Colonic mucosa (tissue), 4 donors: ENCODE measurements at regions not wholly inside any gene's neighbourhood (a gene's known extent, or its start where the extent isn't known, plus 50 kb on each side); places are given as distances from the start of the nearest gene placed in this dataset.
A peak's percentile ranks its signal among the peaks of the same experiment; 100 is the strongest.

Experiments used
- DNase-seq: peaks from one replicate; pipeline ENCODE4 v3.0.0-alpha.2; 2020
- H3K27ac ChIP-seq: fragments of 200-600 bp; one replicate; pipeline ENCODE4 v1.8.0; 2021
- H3K27me3 ChIP-seq: fragments of 200-600 bp; one replicate; pipeline ENCODE4 v1.8.0; 2021
- H3K36me3 ChIP-seq: fragments of 200-600 bp; one replicate; pipeline ENCODE4 v1.8.0; 2021
- H3K4me1 ChIP-seq: fragments of 200-600 bp; one replicate; pipeline ENCODE4 v1.8.0; 2021; ENCODE audit warnings: mild to moderate bottlenecking
- H3K4me3 ChIP-seq: fragments of 200-600 bp; one replicate; pipeline ENCODE4 v1.8.0; 2021
- H3K9ac ChIP-seq, 2 donors: one replicate each; pipeline ENCODE4 v1.7.0; 2013; ENCODE audit warnings: control low read depth in 2 of 2, low read depth in 2 of 2, low read length in 2 of 2
- H3K9me3 ChIP-seq: fragments of 200-600 bp; one replicate; pipeline ENCODE4 v1.8.0; 2021
- intact Hi-C: fragments of 100-400 bp; cut with DNase I; formaldehyde crosslinking; loops from one replicate; pipeline ENCODE4 v1.14.1; 2022
- TF ChIP-seq, protein P1 (sequence below): fragments of 200-600 bp; IDR thresholded peaks from one replicate; pipeline ENCODE4 v1.8.0; 2022; ENCODE audit warnings: antibody characterized with exemption, mild to moderate bottlenecking
- donor health status: healthy.
- donor health status: DM: no; HTN: no; CAD: no.
- donor health status: DM: no; HTN: no; CAD: no.

GRCh38 chr22:49303061-49303735 is 524.5 kb downstream of the BRD1 start:
- Histone ChIP-seq H3K27ac (no peak overlapping the region), H3K36me3 (no peaks in the 10 kb centered on the region), H3K9ac (no peak overlapping the region), H3K4me1 (no peaks in the 10 kb centered on the region), H3K9me3 (no peaks in the 10 kb centered on the region), H3K27me3 (no peaks in the 10 kb centered on the region), H3K4me3 (no peak overlapping the region)
- TF ChIP-seq, protein P1, sequence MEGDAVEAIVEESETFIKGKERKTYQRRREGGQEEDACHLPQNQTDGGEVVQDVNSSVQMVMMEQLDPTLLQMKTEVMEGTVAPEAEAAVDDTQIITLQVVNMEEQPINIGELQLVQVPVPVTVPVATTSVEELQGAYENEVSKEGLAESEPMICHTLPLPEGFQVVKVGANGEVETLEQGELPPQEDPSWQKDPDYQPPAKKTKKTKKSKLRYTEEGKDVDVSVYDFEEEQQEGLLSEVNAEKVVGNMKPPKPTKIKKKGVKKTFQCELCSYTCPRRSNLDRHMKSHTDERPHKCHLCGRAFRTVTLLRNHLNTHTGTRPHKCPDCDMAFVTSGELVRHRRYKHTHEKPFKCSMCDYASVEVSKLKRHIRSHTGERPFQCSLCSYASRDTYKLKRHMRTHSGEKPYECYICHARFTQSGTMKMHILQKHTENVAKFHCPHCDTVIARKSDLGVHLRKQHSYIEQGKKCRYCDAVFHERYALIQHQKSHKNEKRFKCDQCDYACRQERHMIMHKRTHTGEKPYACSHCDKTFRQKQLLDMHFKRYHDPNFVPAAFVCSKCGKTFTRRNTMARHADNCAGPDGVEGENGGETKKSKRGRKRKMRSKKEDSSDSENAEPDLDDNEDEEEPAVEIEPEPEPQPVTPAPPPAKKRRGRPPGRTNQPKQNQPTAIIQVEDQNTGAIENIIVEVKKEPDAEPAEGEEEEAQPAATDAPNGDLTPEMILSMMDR, result no peak
- DNase-seq, result no peak
- intact Hi-C loops, result no loop called here

DNA sequence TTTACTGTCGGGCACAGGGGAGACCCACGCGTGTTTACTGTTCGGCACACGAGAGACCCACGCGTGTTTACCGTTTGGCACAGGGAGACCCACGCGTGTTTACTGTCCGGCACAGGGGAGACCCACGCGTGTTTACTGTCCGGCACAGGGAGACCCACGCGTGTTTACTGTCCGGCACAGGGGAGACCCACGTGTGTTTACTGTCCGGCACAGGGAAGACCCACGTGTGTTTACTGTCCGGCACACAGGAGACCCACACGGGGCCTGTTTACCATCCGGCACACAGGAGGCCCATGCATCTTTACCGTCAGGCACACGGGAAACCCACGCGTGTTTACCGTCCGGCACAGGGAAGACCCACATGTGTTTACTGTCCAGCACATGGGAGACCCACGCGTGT is 525.1 kb downstream of the BRD1 start:
- Histone ChIP-seq H3K9ac (no peak overlapping the region), H3K27ac (no peak overlapping the region), H3K4me3 (no peak overlapping the region), H3K4me1 (no peaks in the 10 kb centered on the region), H3K36me3 (no peaks in the 10 kb centered on the region), H3K27me3 (no peaks in the 10 kb centered on the region), H3K9me3 (no peaks in the 10 kb centered on the region)
- DNase-seq, result no peak
- TF ChIP-seq, protein P1, result no peak
- intact Hi-C loops, result no loop called here

- Histone ChIP-seq H3K4me3 (no peak overlapping the region), H3K27ac (no peak overlapping the region), H3K9me3 (no peaks in the 10 kb centered on the region), H3K4me1 (no peaks in the 10 kb centered on the region), H3K9ac (no peak overlapping the region), H3K36me3 (no peaks in the 10 kb centered on the region), H3K27me3 (no peaks in the 10 kb centered on the region)
- intact Hi-C loops, result no loop called here
- DNase-seq, result no peak
- TF ChIP-seq, protein P1, result no peak
These were observed 525.6 kb downstream of the BRD1 start for GRCh38 chr22:49302150-49302460.

GRCh38 chr22:49301398-49302149 is 526.1 kb downstream of the BRD1 start:
- TF ChIP-seq, protein P1, result no peak
- H3K9me3 ChIP-seq, result no peaks in the 10 kb centered on the region
- H3K4me3 ChIP-seq, result no peak overlapping the region
- DNase-seq, result no peak
- H3K4me1 ChIP-seq, result no peaks in the 10 kb centered on the region
- intact Hi-C loops, result no loop called here
- no peak overlapping the region for H3K27ac ChIP-seq
- no peaks in the 10 kb centered on the region for H3K27me3 ChIP-seq
- H3K36me3 ChIP-seq, result no peaks in the 10 kb centered on the region
- H3K9ac ChIP-seq, result no peak overlapping the region

DNA sequence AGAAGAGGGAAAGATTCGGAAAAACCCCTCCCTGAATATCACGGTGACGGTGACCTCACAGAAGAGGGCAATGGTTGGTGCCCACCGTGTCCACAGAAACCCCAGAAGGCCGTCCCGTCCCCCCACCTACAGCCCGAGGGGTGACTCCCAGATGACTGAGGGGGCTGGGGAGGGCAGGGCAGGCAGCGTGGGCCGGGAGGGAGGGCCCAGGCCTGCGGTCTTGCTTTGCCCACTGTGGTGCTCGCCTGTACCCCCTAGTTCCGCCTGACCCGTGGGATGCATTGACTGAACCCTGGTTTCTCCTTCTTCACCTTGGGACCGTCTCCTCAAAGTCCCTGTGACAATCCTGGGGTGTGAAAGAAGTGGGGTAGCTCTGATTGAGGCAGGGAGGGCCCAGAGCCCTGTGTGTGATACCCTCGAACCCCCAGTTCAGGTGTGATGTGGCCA is 526.7 kb downstream of the BRD1 start:
- no peaks in the 10 kb centered on the region for H3K4me1 ChIP-seq
- DNase-seq, result peak; percentile 12
- H3K27me3 ChIP-seq, result no peaks in the 10 kb centered on the region
- H3K4me3 ChIP-seq, result no peak overlapping the region
- H3K27ac ChIP-seq, result no peak overlapping the region
- intact Hi-C loops, result no loop called here
- H3K9me3 ChIP-seq, result no peaks in the 10 kb centered on the region
- TF ChIP-seq, protein P1, result no peak
- no peaks in the 10 kb centered on the region for H3K36me3 ChIP-seq
- H3K9ac ChIP-seq, result no peak overlapping the region
